SK-N-SH treated with all-trans-retinoic acid at 6 μM for 48 hours (cell line): ENCODE measurements at regions not wholly inside any gene's neighbourhood (a gene's known extent, or its start where the extent isn't known, plus 50 kb on each side); places are given as distances from the start of the nearest gene placed in this dataset.

Source experiments
- ATAC-seq: fragments of 200-7000 bp; cut with Tn5 transposase; 3 replicates; pipeline ENCODE4 v1.9.1; 2020; ENCODE audit warnings: mild to moderate bottlenecking, moderate library complexity
- ARNTL ChIP-seq: fragments of 450-650 bp; formaldehyde crosslinking; IDR thresholded peaks from 2 replicates; pipeline ENCODE4 v1.5.0; 2020; ENCODE audit warnings: low read depth, mild to moderate bottlenecking, moderate library complexity, borderline replicate concordance
- BACH2 ChIP-seq: fragments of 250-450 bp; sonication (Bioruptor Pico); IDR thresholded peaks from 2 replicates; pipeline ENCODE4 v1.9.0; 2021; ENCODE audit warnings: mild to moderate bottlenecking, borderline replicate concordance
- CSDC2 ChIP-seq: fragments of 250-450 bp; sonication (Bioruptor Pico); IDR thresholded peaks from 2 replicates; pipeline ENCODE4 v1.5.0; 2020; ENCODE audit warnings: mild to moderate bottlenecking, moderate library complexity
- CSRNP3 ChIP-seq: fragments of 250-450 bp; sonication (Bioruptor Pico); IDR thresholded peaks from 2 replicates; pipeline ENCODE4 v1.5.1; 2021; ENCODE audit warnings: mild to moderate bottlenecking, moderate library complexity
- ESRRG ChIP-seq: fragments of 250-450 bp; sonication (Bioruptor Pico); IDR thresholded peaks from 2 replicates; pipeline ENCODE4 v1.6.1; 2021; ENCODE audit warnings: mild to moderate bottlenecking
- GLIS3 ChIP-seq: fragments of 250-450 bp; sonication (Bioruptor Pico); IDR thresholded peaks from 2 replicates; pipeline ENCODE4 v1.5.0; 2020; ENCODE audit warnings: mild to moderate bottlenecking, moderate library complexity
- ISL1 ChIP-seq: fragments of 250-450 bp; sonication (Bioruptor Pico); IDR thresholded peaks from 2 replicates; pipeline ENCODE4 v2.1.2; 2022; ENCODE audit warnings: mild to moderate bottlenecking, moderate library complexity
- OSR1 ChIP-seq: fragments of 250-450 bp; sonication (Bioruptor Pico); IDR thresholded peaks from 2 replicates; pipeline ENCODE4 v1.8.0; 2022; ENCODE audit warnings: moderate library complexity, mild to moderate bottlenecking, inconsistent platforms
- PATZ1 ChIP-seq: fragments of 250-450 bp; sonication (Bioruptor Pico); IDR thresholded peaks from 2 replicates; pipeline ENCODE4 v1.8.0; 2020; ENCODE audit warnings: mild to moderate bottlenecking, moderate library complexity, borderline replicate concordance
- POU6F1 ChIP-seq: fragments of 250-450 bp; sonication (Bioruptor Pico); IDR thresholded peaks from 2 replicates; pipeline ENCODE4 v1.8.0; 2021; ENCODE audit warnings: low read depth, mild to moderate bottlenecking, moderate library complexity, borderline replicate concordance
- PPARA ChIP-seq: fragments of 250-450 bp; sonication (Bioruptor Pico); IDR thresholded peaks from 2 replicates; pipeline ENCODE4 v1.5.0; 2020; ENCODE audit warnings: mild to moderate bottlenecking, borderline replicate concordance
- RARB ChIP-seq: fragments of 250-450 bp; sonication (Bioruptor Pico); IDR thresholded peaks from 2 replicates; pipeline ENCODE4 v1.8.0; 2021; ENCODE audit warnings: mild to moderate bottlenecking, moderate library complexity
- SNAI2 ChIP-seq: fragments of 250-450 bp; sonication (Bioruptor Pico); IDR thresholded peaks from 2 replicates; pipeline ENCODE4 v1.5.0; 2020; ENCODE audit warnings: mild to moderate bottlenecking, moderate library complexity
- TCF4 ChIP-seq: fragments of 250-450 bp; sonication (Bioruptor Pico); IDR thresholded peaks from 2 replicates; pipeline ENCODE4 v1.8.0; 2021; ENCODE audit warnings: mild to moderate bottlenecking, moderate library complexity, borderline replicate concordance
- TOX ChIP-seq: fragments of 250-450 bp; sonication (Bioruptor Pico); IDR thresholded peaks from 2 replicates; pipeline ENCODE4 v1.8.0; 2021; ENCODE audit warnings: mild to moderate bottlenecking, moderate library complexity, borderline replicate concordance
- TSHZ2 ChIP-seq: fragments of 250-450 bp; sonication (Bioruptor Pico); IDR thresholded peaks from 2 replicates; pipeline ENCODE4 v1.5.0; 2020; ENCODE audit warnings: mild to moderate bottlenecking, moderate library complexity
- ZC3H10 ChIP-seq: fragments of 250-450 bp; sonication (Bioruptor Pico); IDR thresholded peaks from 2 replicates; pipeline ENCODE4 v1.5.1; 2021; ENCODE audit warnings: mild to moderate bottlenecking, moderate library complexity
- ZFP3 ChIP-seq: fragments of 250-450 bp; sonication (Bioruptor Pico); IDR thresholded peaks from 2 replicates; pipeline ENCODE4 v1.5.0; 2020; ENCODE audit warnings: mild to moderate bottlenecking, moderate library complexity
- ZFP30 ChIP-seq: fragments of 450-650 bp; formaldehyde crosslinking; IDR thresholded peaks from 2 replicates; pipeline ENCODE4 v1.5.0; 2022; ENCODE audit warnings: mild to moderate bottlenecking, moderate library complexity
- ZNF565 ChIP-seq: fragments of 450-650 bp; formaldehyde crosslinking; conservative IDR thresholded peaks from 2 replicates; pipeline ENCODE4 v1.5.0; 2020; ENCODE audit warnings: low read depth, mild to moderate bottlenecking, moderate library complexity
- ZNF70 ChIP-seq: fragments of 450-650 bp; formaldehyde crosslinking; IDR thresholded peaks from 2 replicates; pipeline ENCODE4 v1.5.0; 2020; ENCODE audit warnings: mild to moderate bottlenecking, moderate library complexity
- ZNF8 ChIP-seq: fragments of 450-650 bp; formaldehyde crosslinking; IDR thresholded peaks from 2 replicates; pipeline ENCODE4 v1.5.0; 2020; ENCODE audit warnings: mild to moderate bottlenecking, moderate library complexity

- no peak for ATAC-seq
- TF ChIP-seq GLIS3 (CRISPR knock-in tag) (no peak), RARB (CRISPR knock-in tag) (no peak), PATZ1 (CRISPR knock-in tag) (no peak), CSRNP3 (CRISPR knock-in tag) (no peak), OSR1 (CRISPR knock-in tag) (no peak), CSDC2 (CRISPR knock-in tag) (no peak), ZC3H10 (CRISPR knock-in tag) (no peak), SNAI2 (CRISPR knock-in tag) (no peak), ZFP3 (CRISPR knock-in tag) (no peak), POU6F1 (no peak), TCF4 (no peak), TOX (CRISPR knock-in tag) (no peak), TSHZ2 (CRISPR knock-in tag) (no peak), PPARA (CRISPR knock-in tag) (no peak), ISL1 (CRISPR knock-in tag) (no peak), ZNF70 (CRISPR knock-in tag) (no peak), ESRRG (CRISPR knock-in tag) (no peak), ZNF565 (CRISPR knock-in tag) (no peak), ZNF8 (CRISPR knock-in tag) (no peak)
Measured at GRCh38 chr18:71388148-71388547, 1099.3 kb downstream of the SOCS6 start.

GRCh38 chr18:71374294-71375000 lies 1085.6 kb downstream of the SOCS6 start:
- no peak for TF ChIP-seq ISL1 (CRISPR knock-in tag)
- TF ChIP-seq POU6F1: no peak
- no peak for TF ChIP-seq ZNF8 (CRISPR knock-in tag)
- TF ChIP-seq ARNTL (CRISPR knock-in tag): no peak
- no peak for TF ChIP-seq ZFP30 (CRISPR knock-in tag)
- no peak for TF ChIP-seq BACH2 (CRISPR knock-in tag)
- TF ChIP-seq PATZ1 (CRISPR knock-in tag): no peak
- TF ChIP-seq TSHZ2 (CRISPR knock-in tag): no peak
- no peak for TF ChIP-seq SNAI2 (CRISPR knock-in tag)
- TF ChIP-seq CSRNP3 (CRISPR knock-in tag): no peak
- ATAC-seq: no peak
